ENCODE measurements at regions not wholly inside any gene's neighbourhood (a gene's known extent, or its start where the extent isn't known, plus 50 kb on each side); places are given as distances from the start of the nearest gene placed in this dataset.

DNA sequence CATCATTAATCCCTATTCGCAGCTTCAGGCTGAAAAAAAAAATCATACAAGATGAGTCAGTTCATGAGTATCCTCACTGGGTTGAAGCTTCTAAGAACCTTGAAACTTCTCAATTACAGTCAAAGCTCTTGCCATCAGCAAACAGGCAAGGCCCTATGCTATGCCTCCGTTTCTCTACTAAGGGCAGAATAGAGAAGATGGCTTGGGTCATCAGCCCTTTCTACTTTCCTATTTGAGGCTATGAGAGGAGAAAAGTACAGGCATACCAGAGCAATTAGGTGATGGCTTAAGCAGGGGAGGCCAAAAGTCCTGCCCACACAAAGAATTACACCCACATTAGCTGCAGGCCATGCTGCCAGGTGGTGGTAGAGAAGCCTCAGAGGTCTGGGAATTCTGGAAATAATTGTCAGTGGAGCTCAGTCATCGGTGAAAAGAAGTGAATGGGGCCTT lies 89.0 kb downstream of the MRPL46 start:
- TF ChIP-seq POLR2AphosphoS5 (IDR thresholded peaks at IDR 0.05; ENCODE audit: low read depth, low read length) (no peak), POLR2A (IDR thresholded peaks at IDR 0.05; ENCODE audit: low read depth, low read length) (no peak)
